Kidney tubule cell (primary cell): ENCODE measurements at regions not wholly inside any gene's neighbourhood (a gene's known extent, or its start where the extent isn't known, plus 50 kb on each side); places are given as distances from the start of the nearest gene placed in this dataset.
A peak's percentile ranks its signal among the peaks of the same experiment; 100 is the strongest.
"Not testable (repeated sequence)": the region's sequence is repeated elsewhere in the genome, so short reads cannot be mapped to it uniquely, and the experiment has no call there.

Experiments used
- DNase-seq: peaks from one replicate; pipeline ENCODE4 v3.0.0-alpha.2; 2018; ENCODE audit warnings: low spot score

DNA sequence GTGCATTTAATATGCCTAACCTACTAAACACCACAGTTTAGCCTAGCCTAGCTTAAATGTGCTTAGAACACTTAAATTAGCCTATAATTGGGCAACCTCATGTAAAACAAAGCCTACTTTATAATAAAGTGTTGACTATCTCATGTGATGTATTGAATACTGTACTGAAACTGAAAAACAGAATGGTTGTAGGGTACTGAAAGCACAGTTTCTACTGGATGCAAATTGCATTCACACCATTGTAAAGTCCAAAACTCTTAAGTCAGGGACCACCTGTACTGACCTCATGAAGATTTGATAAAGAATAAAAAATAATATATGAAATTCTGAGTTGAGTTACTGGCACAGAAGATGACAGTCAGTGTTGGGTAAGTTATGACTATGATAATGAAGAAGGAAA lies 625.4 kb upstream of the SOX9 start:
- no peak for DNase-seq

DNA sequence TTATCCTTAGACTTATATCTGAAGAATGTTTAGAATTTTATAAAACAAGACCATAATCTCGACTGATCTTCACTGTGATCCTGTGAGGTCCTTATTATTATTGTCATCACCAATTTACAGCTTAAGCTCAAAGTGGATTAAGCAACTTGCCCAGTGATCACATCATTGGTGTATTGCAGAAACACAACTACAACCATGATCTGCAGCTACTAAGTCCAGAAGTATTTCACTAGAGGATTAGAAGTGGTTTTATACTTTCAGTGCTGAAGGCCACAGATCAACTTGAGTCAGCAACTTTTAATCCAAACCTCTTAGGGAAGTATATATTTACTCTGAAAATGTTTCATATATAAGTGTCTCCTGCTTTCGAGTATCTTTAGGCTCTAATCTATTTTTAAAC lies 624.3 kb upstream of the SOX9 start:
- DNase-seq: no peak

DNA sequence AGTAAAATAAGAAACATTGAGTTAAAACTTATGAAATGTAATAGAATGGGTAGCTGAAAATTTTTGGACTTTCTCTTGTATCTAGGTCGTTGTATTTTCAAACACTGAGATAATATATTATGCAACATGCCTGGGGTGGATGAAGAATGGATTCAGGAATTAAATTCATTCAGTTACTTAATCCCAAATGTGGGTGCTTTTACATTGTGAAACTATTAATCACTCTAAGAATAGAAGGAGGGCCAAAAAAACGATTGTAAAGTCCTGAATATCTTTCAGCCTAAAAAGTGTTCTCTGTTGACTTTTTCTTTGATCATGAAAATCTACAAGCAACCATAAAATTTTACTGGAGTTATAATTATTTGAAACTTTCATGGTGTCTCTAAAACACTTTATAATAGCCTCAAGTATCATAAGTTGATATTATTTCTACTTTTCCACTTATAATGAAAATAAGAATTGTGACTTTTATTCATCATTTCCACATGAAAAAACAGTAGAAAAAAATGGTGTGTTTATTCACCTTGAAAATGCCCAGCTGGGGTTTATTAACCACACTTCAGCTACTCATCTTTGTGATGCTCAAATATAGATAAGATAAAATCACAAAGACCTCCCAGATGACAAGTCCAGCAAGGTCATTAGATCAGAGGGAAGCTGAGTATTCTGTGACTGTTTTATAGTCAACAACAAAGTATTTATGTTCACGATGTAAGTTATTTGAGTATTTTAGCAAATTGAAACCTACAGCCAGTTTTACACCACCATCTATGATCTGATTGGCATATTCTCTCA lies 619.9 kb upstream of the SOX9 start:
- DNase-seq: no peak

DNA sequence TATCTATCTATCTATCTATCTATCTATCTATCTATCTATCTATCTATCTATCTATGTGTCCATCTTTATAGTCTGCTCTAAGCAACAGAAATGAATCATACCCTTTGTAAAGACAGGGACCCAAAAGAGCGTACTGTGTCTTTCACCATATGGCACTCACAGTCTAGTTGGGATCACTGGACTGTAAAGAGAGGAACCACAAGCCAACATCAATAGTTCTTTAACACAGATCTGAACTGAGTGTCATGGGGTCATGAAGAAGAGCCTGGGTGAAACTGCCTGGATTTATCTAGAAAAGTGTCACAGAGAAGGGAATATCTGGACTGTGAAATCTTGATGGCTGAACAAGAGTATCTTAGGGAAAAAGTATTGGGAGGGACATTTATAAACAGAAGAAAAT lies 619.1 kb upstream of the SOX9 start:
- no peak for DNase-seq

- DNase-seq: no peak
Measured at GRCh38 chr17:71502443-71502842, 618.4 kb upstream of the SOX9 start.

- no peak for DNase-seq
Measured at GRCh38 chr17:71503710-71504465, 616.9 kb upstream of the SOX9 start.

- DNase-seq: peak; percentile 16
Measured at GRCh38 chr17:71505200-71505599, 615.6 kb upstream of the SOX9 start.

- no peak for DNase-seq
Measured at GRCh38 chr17:71505981-71506380, 614.8 kb upstream of the SOX9 start.

GRCh38 chr17:71511266-71511995 lies 609.4 kb upstream of the SOX9 start:
- no peak for DNase-seq

DNA sequence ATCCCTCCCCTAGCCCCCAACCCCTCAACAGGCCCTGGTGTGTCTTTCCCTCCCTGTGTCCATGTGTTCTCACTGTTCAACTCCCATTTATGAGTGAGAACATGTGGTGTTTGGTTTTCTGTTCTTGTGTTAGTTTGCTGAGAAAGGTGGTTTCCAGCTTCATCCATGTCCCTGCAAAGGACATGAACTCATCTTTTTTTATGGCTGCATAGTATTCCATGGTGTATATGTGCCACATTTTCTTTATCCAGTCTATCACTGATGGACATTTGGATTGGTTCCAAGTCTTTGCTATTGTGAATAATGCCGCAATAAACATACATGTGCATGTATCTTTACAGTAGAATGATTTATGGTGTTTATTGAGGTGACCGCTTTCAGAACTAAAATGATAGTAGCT lies 607.1 kb upstream of the SOX9 start:
- DNase-seq: not testable (repeated sequence)

DNA sequence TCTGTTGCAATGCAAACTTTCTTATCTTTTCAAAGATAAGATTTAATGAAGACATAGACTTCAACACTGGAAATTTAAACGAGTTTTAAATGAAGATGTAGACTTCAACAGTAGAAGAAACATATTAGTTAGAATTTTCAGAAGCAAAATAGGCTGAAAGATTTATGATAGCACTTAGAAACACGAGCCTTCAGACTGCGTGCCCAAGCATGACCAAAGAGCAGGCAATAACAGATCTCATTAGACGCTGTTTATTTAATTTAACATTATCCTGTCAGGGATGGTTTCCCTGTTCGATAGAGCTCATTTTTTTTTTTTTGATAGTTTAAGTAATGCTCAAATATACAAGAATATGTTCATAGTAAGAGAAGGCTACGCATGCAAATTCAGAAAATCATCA lies 604.7 kb upstream of the SOX9 start:
- DNase-seq: no peak

GRCh38 chr17:71519285-71519684 lies 601.5 kb upstream of the SOX9 start:
- peak; percentile 34 for DNase-seq

- DNase-seq: no peak
Measured at GRCh38 chr17:71521724-71522123, 599.1 kb upstream of the SOX9 start.

DNA sequence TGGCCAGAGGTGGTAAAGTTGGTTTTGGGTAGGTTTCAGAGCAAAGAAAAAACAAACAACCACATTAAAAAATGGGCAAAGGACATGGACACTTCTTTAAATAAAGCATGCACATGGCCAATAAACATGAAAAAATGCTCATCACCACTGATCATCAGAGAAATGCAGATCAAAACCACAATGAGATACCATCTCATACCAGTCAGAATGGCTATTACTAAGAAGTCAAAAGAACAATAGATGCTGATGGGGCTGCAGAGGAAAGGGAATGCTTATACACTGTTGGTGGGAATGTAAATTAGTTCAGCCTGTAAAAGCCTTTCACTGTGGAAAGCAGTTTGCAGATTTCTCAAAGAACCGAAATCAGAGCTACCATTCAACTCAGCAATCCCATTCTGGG lies 598.4 kb upstream of the SOX9 start:
- DNase-seq: no peak

- no peak for DNase-seq
Measured at GRCh38 chr17:71527311-71527710, 593.5 kb upstream of the SOX9 start.

- no peak for DNase-seq
Measured at GRCh38 chr17:71528210-71528609, 592.6 kb upstream of the SOX9 start.

- peak; percentile 6 for DNase-seq
Measured at GRCh38 chr17:71530248-71530647, 590.6 kb upstream of the SOX9 start.

GRCh38 chr17:71535321-71535720 lies 585.5 kb upstream of the SOX9 start:
- no peak for DNase-seq

GRCh38 chr17:71546419-71546818 lies 574.4 kb upstream of the SOX9 start:
- no peak for DNase-seq

DNA sequence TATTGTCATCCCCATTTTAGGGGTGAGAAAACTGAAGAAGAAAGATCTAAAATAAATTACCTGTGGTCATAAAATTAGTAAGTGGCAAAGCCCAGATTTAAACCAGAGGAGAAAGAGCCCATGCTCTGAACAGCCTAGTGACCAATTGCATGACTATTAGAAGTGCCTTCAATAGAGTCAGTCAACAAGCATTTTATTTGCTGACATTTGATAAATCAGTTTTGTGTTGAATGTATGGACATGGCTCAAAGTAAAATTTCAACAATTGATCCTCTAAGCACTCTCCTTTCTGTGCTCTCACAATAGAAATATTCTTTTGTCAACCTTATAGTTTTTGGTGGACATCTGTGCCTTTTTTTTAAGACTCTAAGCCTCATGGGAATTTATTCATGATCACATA lies 572.9 kb upstream of the SOX9 start:
- DNase-seq: no peak

- DNase-seq: peak; percentile 36
Measured at GRCh38 chr17:71548540-71549190, 572.2 kb upstream of the SOX9 start.

DNA sequence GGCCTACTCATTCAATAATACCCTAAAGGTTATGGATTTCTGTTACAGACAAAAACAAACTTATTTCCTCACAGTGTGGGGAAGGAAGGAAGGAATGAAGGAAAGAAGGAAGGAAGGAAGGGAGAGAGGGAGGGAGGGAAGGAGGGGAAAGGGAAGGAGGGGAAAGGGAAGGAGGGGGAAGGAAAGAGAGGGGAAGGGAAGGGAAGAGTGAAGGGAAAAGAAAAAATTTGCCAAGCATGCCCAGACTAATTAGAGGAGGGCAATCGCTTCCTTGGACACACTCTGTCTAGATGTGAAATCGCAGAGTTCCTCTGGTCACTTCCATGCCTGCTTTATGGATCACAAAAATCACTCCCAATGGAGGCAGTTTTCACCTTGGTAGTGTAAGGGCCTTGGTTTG lies 570.1 kb upstream of the SOX9 start:
- DNase-seq: no peak
